GM12878 (cell line): ENCODE measurements at regions not wholly inside any gene's neighbourhood (a gene's known extent, or its start where the extent isn't known, plus 50 kb on each side); places are given as distances from the start of the nearest gene placed in this dataset.

Experiments used
- ATAC-seq: fragments of 200-7000 bp; cut with Tn5 transposase; 3 replicates; pipeline ENCODE4 v1.9.1; 2020; ENCODE audit warnings: mild to moderate bottlenecking, moderate library complexity
- BruUV-seq: library from RNA; stranded (reverse); fragments of 400-500 nt; replicated peaks from 2 replicates; lab custom pipeline; 2021; lab: Mats Ljungman, UMichigan
- CTCF ChIA-PET: fragments of 300-600 bp; sonication (Branson Sonifier 250); formaldehyde crosslinking; extraction: SDS; loops from one replicate; lab custom pipeline; 2021; ENCODE audit warnings: inconsistent platforms; lab: Yijun Ruan, JAX
- POLR2A ChIA-PET: fragments of 350-600 bp; formaldehyde crosslinking; extraction: SDS; loops from one replicate; lab custom pipeline; 2021; ENCODE audit warnings: inconsistent platforms; lab: Charles Lee
- RAD21 ChIA-PET: fragments of 300-600 bp; sonication (Branson Sonifier 250); formaldehyde crosslinking; loops from one replicate; lab custom pipeline; 2023; ENCODE audit warnings: antibody characterized with exemption; ENCODE audit not compliant: unreplicated experiment; lab: Charles Lee
- SMC1A ChIA-PET: fragments of 300-600 bp; sonication (Branson Sonifier 250); formaldehyde crosslinking; loops from one replicate; lab custom pipeline; 2023; ENCODE audit not compliant: unreplicated experiment, uncharacterized antibody; lab: Charles Lee
- DNase-seq: peaks from one replicate; pipeline ENCODE4 v3.0.0-alpha.2; 2011; ENCODE audit warnings: low read depth, low spot score
- FAIRE-seq: peaks from 3 replicates; lab custom pipeline; 2011; peaks lifted over from hg19 to GRCh38; lab: Jason Lieb, UNC
- H2AFZ ChIP-seq: 2 replicates; pipeline ENCODE4 v1.6.0; 2011; ENCODE audit warnings: low read depth, low read length, control low read depth; ENCODE audit not compliant: control insufficient read depth
- H3K27ac ChIP-seq: 2 replicates; pipeline ENCODE4 v1.5.1; 2011; ENCODE audit warnings: control low read depth; ENCODE audit not compliant: control insufficient read depth, insufficient read depth
- H3K27me3 ChIP-seq, 2 experiments: replicated peaks in 1 of 2; 2 replicates each; pipeline versions ENCODE4 v1.6.0 to v1.6.1; 2011; ENCODE audit warnings: low read length in 1 of 2; ENCODE audit not compliant: control insufficient read depth in 2 of 2, insufficient read depth in 2 of 2
- H3K36me3 ChIP-seq, 2 experiments: 2 replicates each; pipeline ENCODE4 v1.5.1; 2011; ENCODE audit warnings: low read length in 1 of 2; ENCODE audit not compliant: control insufficient read depth in 2 of 2, insufficient read depth in 2 of 2
- H3K4me1 ChIP-seq: 2 replicates; pipeline ENCODE4 v1.6.1; 2011; ENCODE audit warnings: mild to moderate bottlenecking, low read length, moderate library complexity, mixed read lengths; ENCODE audit not compliant: control insufficient read depth, insufficient read depth
- H3K4me2 ChIP-seq: 2 replicates; pipeline ENCODE4 v1.6.0; 2011; ENCODE audit warnings: control low read depth; ENCODE audit not compliant: control insufficient read depth, insufficient read depth
- H3K4me3 ChIP-seq: fragments of 200-600 bp; sonication (generic); 2 replicates; pipeline ENCODE4 v1.5.1; 2016
- H3K79me2 ChIP-seq: 2 replicates; pipeline ENCODE4 v1.6.0; 2011; ENCODE audit warnings: low read length; ENCODE audit not compliant: control insufficient read depth, insufficient read depth
- H3K9ac ChIP-seq: 2 replicates; pipeline ENCODE4 v1.8.0; 2011; ENCODE audit warnings: low read length, control low read depth, mixed read lengths; ENCODE audit not compliant: control insufficient read depth, insufficient read depth
- H3K9me3 ChIP-seq: replicated peaks from 3 replicates; pipeline ENCODE4 v1.5.1; 2011; ENCODE audit warnings: mild to moderate bottlenecking, low read length; ENCODE audit not compliant: control insufficient read depth, insufficient read depth
- H4K20me1 ChIP-seq: 2 replicates; pipeline ENCODE4 v1.6.0; 2011; ENCODE audit not compliant: control insufficient read depth, insufficient read depth
- BCL11A ChIP-seq: IDR thresholded peaks from 2 replicates; pipeline ENCODE4 v1.6.1; 2011; ENCODE audit warnings: low read depth, low read length
- CBX5 ChIP-seq: sonication (generic); IDR thresholded peaks from 2 replicates; pipeline ENCODE4 v1.6.1; 2016; ENCODE audit warnings: low read depth, moderate library complexity, mild to moderate bottlenecking, inconsistent platforms
- CHD1 ChIP-seq: IDR thresholded peaks from 2 replicates; pipeline ENCODE4 v1.6.1; 2012; ENCODE audit warnings: low read depth, low read length, improper control_type of control experiment
- CHD2 ChIP-seq: IDR thresholded peaks from 2 replicates; pipeline ENCODE4 v1.6.1; 2011; ENCODE audit warnings: low read depth, low read length, improper control_type of control experiment, borderline replicate concordance
- IKZF1 ChIP-seq: fragments of 450-650 bp; conservative IDR thresholded peaks from 2 replicates; pipeline ENCODE4 v1.6.1; 2017; ENCODE audit warnings: antibody characterized with exemption, mild to moderate bottlenecking
- IRF5 ChIP-seq: fragments of 450-650 bp; IDR thresholded peaks from 2 replicates; pipeline ENCODE4 v1.6.1; 2017; ENCODE audit warnings: borderline replicate concordance
- MAX ChIP-seq: IDR thresholded peaks from 2 replicates; pipeline ENCODE4 v1.6.1; 2012; ENCODE audit warnings: low read depth, low read length, improper control_type of control experiment
- POLR2A ChIP-seq: IDR thresholded peaks from 2 replicates; pipeline ENCODE4 v1.6.1; 2011; ENCODE audit warnings: low read depth, mild to moderate bottlenecking, low read length
- RAD21 ChIP-seq: IDR thresholded peaks from 2 replicates; pipeline ENCODE4 v1.6.1; 2011; ENCODE audit warnings: mild to moderate bottlenecking, low read depth, low read length, moderate library complexity; ENCODE audit not compliant: insufficient read depth
- REST ChIP-seq: IDR thresholded peaks from 2 replicates; pipeline ENCODE4 v1.6.1; 2012; ENCODE audit warnings: mild to moderate bottlenecking, low read depth, low read length
- TARDBP ChIP-seq: IDR thresholded peaks from 2 replicates; pipeline ENCODE4 v1.6.1; 2016; ENCODE audit warnings: borderline replicate concordance
- USF2 ChIP-seq: IDR thresholded peaks from 2 replicates; pipeline ENCODE4 v1.6.1; 2011; ENCODE audit warnings: low read depth, low read length, improper control_type of control experiment, borderline replicate concordance
- ZZZ3 ChIP-seq: IDR thresholded peaks from 2 replicates; pipeline ENCODE4 v1.6.1; 2011; ENCODE audit warnings: low read depth; ENCODE audit not compliant: control insufficient read depth, insufficient read length
- WGBS: methylation state at CpG from one replicate; pipeline ENCODE4 v1.1.6; 2016; ENCODE audit warnings: low lambda C conversion rate; ENCODE audit not compliant: insufficient replicate concordance, insufficient coverage; ENCODE audit errors: missing lambda C conversion rate; 5-methylcytosine and 5-hydroxymethylcytosine counted together
- in situ Hi-C: fragments of 300-500 bp; cut with MboI; formaldehyde crosslinking; loops from 9 replicates; pipeline ENCODE4 v1.14.3; 2018; ENCODE audit warnings: mixed read lengths
- intact Hi-C: fragments of 100-400 bp; cut with micrococcal nuclease; formaldehyde crosslinking; loops from one replicate; pipeline ENCODE4 v1.14.2; 2022; ENCODE audit not compliant: unreplicated experiment

- H3K36me3 ChIP-seq: no peaks in the 10 kb centered on the region
- BruUV-seq: no TSS peak
- no peak overlapping the region for H2AFZ ChIP-seq
- no peak for ATAC-seq
- no peak for DNase-seq
- no peak overlapping the region for H3K4me3 ChIP-seq
- no peak for FAIRE-seq
- POLR2A ChIA-PET: no interaction called here
- no peak for TF ChIP-seq POLR2A
- TF ChIP-seq BCL11A: no peak
- TF ChIP-seq ZZZ3: no peak
- no peak for TF ChIP-seq TARDBP
- no peak for TF ChIP-seq USF2
- no peak for TF ChIP-seq MAX
- no peaks in the 10 kb centered on the region for H3K27me3 ChIP-seq
- in situ Hi-C loops: no loop called here
- 41% methylated on average over 8 of the region's 8 CpGs for WGBS
- no peak overlapping the region for H3K27ac ChIP-seq
- no peaks in the 10 kb centered on the region for H3K4me1 ChIP-seq
- RAD21 ChIA-PET: no interaction called here
- CTCF ChIA-PET: no interaction called here
- H3K9ac ChIP-seq: no peak overlapping the region
- no peak overlapping the region for H3K4me2 ChIP-seq
- intact Hi-C loops: no loop called here
- H3K9me3 ChIP-seq: no peaks in the 10 kb centered on the region
- no peaks in the 10 kb centered on the region for H3K79me2 ChIP-seq
- no peaks in the 10 kb centered on the region for H4K20me1 ChIP-seq
- SMC1A ChIA-PET: no interaction called here
Observed at GRCh38 chr10:130577039-130577438, 440.8 kb downstream of the GLRX3 start.

GRCh38 chr10:130578532-130579289 is 442.5 kb downstream of the GLRX3 start:
- FAIRE-seq: no peak
- no peak overlapping the region for H3K4me3 ChIP-seq
- TF ChIP-seq CHD1 (no peak), REST (no peak), IKZF1 (no peak), CHD2 (no peak), IRF5 (no peak), RAD21 (no peak), CBX5 (no peak)

More at GRCh38 chr10:130578532-130579289, 442.5 kb downstream of the GLRX3 start:
- no peak overlapping the region for H3K4me2 ChIP-seq
- CTCF ChIA-PET: no interaction called here
- no peak overlapping the region for H3K9ac ChIP-seq
- RAD21 ChIA-PET: no interaction called here
- H3K4me1 ChIP-seq: no peaks in the 10 kb centered on the region
- no peak overlapping the region for H2AFZ ChIP-seq
- SMC1A ChIA-PET: no interaction called here
- H3K27ac ChIP-seq: no peak overlapping the region
- no peak for ATAC-seq
- no peaks in the 10 kb centered on the region for H3K27me3 ChIP-seq
- DNase-seq: no peak
- intact Hi-C loops: no loop called here
- in situ Hi-C loops: no loop called here
- BruUV-seq: no TSS peak
- no peaks in the 10 kb centered on the region for H3K79me2 ChIP-seq
- no peaks in the 10 kb centered on the region for H3K9me3 ChIP-seq
- H4K20me1 ChIP-seq: no peaks in the 10 kb centered on the region
- WGBS: 17% methylated on average over 11 of the region's 11 CpGs
- POLR2A ChIA-PET: no interaction called here
- H3K36me3 ChIP-seq: no peaks in the 10 kb centered on the region
